ENCODE measurements at regions not wholly inside any gene's neighbourhood (a gene's known extent, or its start where the extent isn't known, plus 50 kb on each side); places are given as distances from the start of the nearest gene placed in this dataset.
"Not testable (repeated sequence)": the region's sequence is repeated elsewhere in the genome, so short reads cannot be mapped to it uniquely, and the experiment has no call there.

- TF ChIP-seq CTCF (IDR thresholded peaks at IDR 0.05) (no peak), EP300 (IDR thresholded peaks at IDR 0.05) (no peak), POLR2AphosphoS5 (IDR thresholded peaks at IDR 0.05) (no peak), POLR2A (IDR thresholded peaks at IDR 0.05) (no peak)
- no peak for ATAC-seq (ENCODE audit: low FRiP score in 2 of 2)
- Histone ChIP-seq H3K27ac (no peak overlapping the region), H3K36me3 (no peaks in the 10 kb centered on the region), H3K27me3 (no peaks in the 10 kb centered on the region), H3K4me3 (no peak overlapping the region), H3K4me1 (no peaks in the 10 kb centered on the region), H3K9me3 (no peaks in the 10 kb centered on the region)
- 90 to 93% methylated on average over 3 of the region's 3 CpGs for WGBS, 2 donors
- DNase-seq = no peak
Observed at GRCh38 chr10:53063805-53064204, 291.2 kb upstream of the MBL2 start.

GRCh38 chr10:53052521-53053164 lies 280.1 kb upstream of the MBL2 start:
- Histone ChIP-seq H3K4me1 (no peaks in the 10 kb centered on the region), H3K27ac (no peak overlapping the region), H3K27me3 (no peaks in the 10 kb centered on the region), H3K36me3 (no peaks in the 10 kb centered on the region), H3K9me3 (no peaks in the 10 kb centered on the region), H3K4me3 (no peak overlapping the region)
- ATAC-seq (ENCODE audit: low FRiP score in 2 of 2) = no peak
- no peak for DNase-seq
- 72 to 80% methylated on average over 6 of the region's 6 CpGs for WGBS, 2 donors
- no peak for TF ChIP-seq CTCF (IDR thresholded peaks at IDR 0.05)

- no peak overlapping the region for H3K27ac ChIP-seq
- no peaks in the 10 kb centered on the region for H3K36me3 ChIP-seq
- ATAC-seq (ENCODE audit: low FRiP score in 2 of 2) = no peak
- H3K27me3 ChIP-seq = no peaks in the 10 kb centered on the region
- H3K4me3 ChIP-seq = no peak overlapping the region
- DNase-seq = no peak
- TF ChIP-seq POLR2AphosphoS5 (IDR thresholded peaks at IDR 0.05) = no peak
- no peak for TF ChIP-seq POLR2A (IDR thresholded peaks at IDR 0.05)
- no peak for TF ChIP-seq EP300 (IDR thresholded peaks at IDR 0.05)
- no peak for TF ChIP-seq CTCF (IDR thresholded peaks at IDR 0.05)
- 70 to 90% methylated on average over 2 of the region's 2 CpGs for WGBS, 2 donors
- H3K4me1 ChIP-seq = no peaks in the 10 kb centered on the region
- no peaks in the 10 kb centered on the region for H3K9me3 ChIP-seq
Observed at GRCh38 chr10:53045315-53045714, 272.7 kb upstream of the MBL2 start.

GRCh38 chr10:53035823-53036222 lies 263.2 kb upstream of the MBL2 start:
- ATAC-seq (ENCODE audit: low FRiP score in 2 of 2); H3K9me3 ChIP-seq; H3K4me3 ChIP-seq; DNase-seq; H3K27me3 ChIP-seq; H3K4me1 ChIP-seq; H3K27ac ChIP-seq; H3K36me3 ChIP-seq: not testable (repeated sequence)
- WGBS, 2 donors = 83 to 95% methylated on average over 5 of the region's 5 CpGs

- Histone ChIP-seq H3K36me3 (no peaks in the 10 kb centered on the region), H3K4me1 (no peaks in the 10 kb centered on the region), H3K27me3 (no peaks in the 10 kb centered on the region), H3K4me3 (no peak overlapping the region), H3K9me3 (no peaks in the 10 kb centered on the region), H3K27ac (no peak overlapping the region)
- TF ChIP-seq CTCF (IDR thresholded peaks at IDR 0.05) = no peak
- no peak for TF ChIP-seq POLR2A (IDR thresholded peaks at IDR 0.05)
- no peak for TF ChIP-seq POLR2AphosphoS5 (IDR thresholded peaks at IDR 0.05)
- TF ChIP-seq EP300 (IDR thresholded peaks at IDR 0.05) = no peak
- DNase-seq (no peak), ATAC-seq (ENCODE audit: low FRiP score in 2 of 2) (no peak)
- 80 to 91% methylated on average over 2 of the region's 2 CpGs for WGBS, 2 donors
Observed at GRCh38 chr10:53033396-53033795, 260.8 kb upstream of the MBL2 start.

- ATAC-seq (ENCODE audit: low FRiP score in 2 of 2) = peak in 1 of 2 donors; percentile 32
- H3K9me3 ChIP-seq, H3K4me3 ChIP-seq, H3K27me3 ChIP-seq, DNase-seq, H3K36me3 ChIP-seq, H3K27ac ChIP-seq, H3K4me1 ChIP-seq: not testable (repeated sequence)
- 24 to 29% methylated on average over 8 of the region's 8 CpGs for WGBS, 2 donors
Observed at GRCh38 chr10:53029872-53030849, 257.6 kb upstream of the MBL2 start.
